GM20431 (cell line): ENCODE measurements at regions not wholly inside any gene's neighbourhood (a gene's known extent, or its start where the extent isn't known, plus 50 kb on each side); places are given as distances from the start of the nearest gene placed in this dataset.

ENCODE experiments used
- in situ Hi-C: fragments of 300-500 bp; cut with MseI, MboI; formaldehyde crosslinking; loops from one replicate; pipeline ENCODE4 v1.15.0; 2020; ENCODE audit warnings: low sequenced_read_pairs; ENCODE audit not compliant: unreplicated experiment

GRCh38 chr7:42471573-42472174 is 234.7 kb upstream of the GLI3 start:
- in situ Hi-C loops = no loop called here

GRCh38 chr7:42469341-42469740 is 232.3 kb upstream of the GLI3 start:
- in situ Hi-C loops = no loop called here

- in situ Hi-C loops = no loop called here
Observed at GRCh38 chr7:42468471-42468870, 231.5 kb upstream of the GLI3 start.

GRCh38 chr7:42461537-42461936 is 224.5 kb upstream of the GLI3 start:
- in situ Hi-C loops = no loop called here

GRCh38 chr7:42460933-42461332 is 223.9 kb upstream of the GLI3 start:
- in situ Hi-C loops = no loop called here

GRCh38 chr7:42460148-42460547 is 223.1 kb upstream of the GLI3 start:
- in situ Hi-C loops = no loop called here

- in situ Hi-C loops = no loop called here
Observed at GRCh38 chr7:42457663-42458062, 220.7 kb upstream of the GLI3 start.

- in situ Hi-C loops = no loop called here
Observed at GRCh38 chr7:42456756-42457276, 219.8 kb upstream of the GLI3 start.

GRCh38 chr7:42456267-42456666 is 219.3 kb upstream of the GLI3 start:
- in situ Hi-C loops = no loop called here

GRCh38 chr7:42453931-42454361 is 216.9 kb upstream of the GLI3 start:
- in situ Hi-C loops = no loop called here

- in situ Hi-C loops = no loop called here
Observed at GRCh38 chr7:42452356-42452755, 215.3 kb upstream of the GLI3 start.

- in situ Hi-C loops = no loop called here
Observed at GRCh38 chr7:42449431-42449830, 212.4 kb upstream of the GLI3 start.

GRCh38 chr7:42448901-42449300 is 211.9 kb upstream of the GLI3 start:
- in situ Hi-C loops = no loop called here

- in situ Hi-C loops = no loop called here
Observed at GRCh38 chr7:42445691-42446090, 208.7 kb upstream of the GLI3 start.

- in situ Hi-C loops = no loop called here
Observed at GRCh38 chr7:42440951-42441350, 203.9 kb upstream of the GLI3 start.

GRCh38 chr7:42432644-42433043 is 195.6 kb upstream of the GLI3 start:
- in situ Hi-C loops = no loop called here

- in situ Hi-C loops = no loop called here
Observed at GRCh38 chr7:42431873-42432272, 194.9 kb upstream of the GLI3 start.

GRCh38 chr7:42429339-42429738 is 192.3 kb upstream of the GLI3 start:
- in situ Hi-C loops = no loop called here

- in situ Hi-C loops = no loop called here
Observed at GRCh38 chr7:42426163-42426562, 189.2 kb upstream of the GLI3 start.

GRCh38 chr7:42414941-42415505 is 178.0 kb upstream of the GLI3 start:
- in situ Hi-C loops = no loop called here

- in situ Hi-C loops = no loop called here
Observed at GRCh38 chr7:42414028-42414427, 177.0 kb upstream of the GLI3 start.

- in situ Hi-C loops = no loop called here
Observed at GRCh38 chr7:42409296-42409695, 172.3 kb upstream of the GLI3 start.
